ENCODE measurements at regions not wholly inside any gene's neighbourhood (a gene's known extent, or its start where the extent isn't known, plus 50 kb on each side); places are given as distances from the start of the nearest gene placed in this dataset.
"Not testable (repeated sequence)": the region's sequence is repeated elsewhere in the genome, so short reads cannot be mapped to it uniquely, and the experiment has no call there.

GRCh38 chr1:29549728-29550118, 313.4 kb downstream of the PTPRU start:
- H3K36me3 Mint-ChIP-seq (ENCODE audit: low read depth); H3K27me3 Mint-ChIP-seq (ENCODE audit: insufficient read depth); H3K4me3 Mint-ChIP-seq; H3K27ac Mint-ChIP-seq; H3K4me1 Mint-ChIP-seq (ENCODE audit: low read depth); intact Hi-C loops (cut with micrococcal nuclease); H3K9me3 Mint-ChIP-seq; DNase-seq (ENCODE audit: low spot score): not testable (repeated sequence)

- DNase-seq (ENCODE audit: low spot score): no peak
- no peak overlapping the region for H3K27ac Mint-ChIP-seq
- H3K4me1 Mint-ChIP-seq (ENCODE audit: low read depth): no peaks in the 10 kb centered on the region
- no peak overlapping the region for H3K4me3 Mint-ChIP-seq
- H3K27me3 Mint-ChIP-seq (ENCODE audit: insufficient read depth): no peaks in the 10 kb centered on the region
- H3K9me3 Mint-ChIP-seq: no peaks in the 10 kb centered on the region
- H3K36me3 Mint-ChIP-seq (ENCODE audit: low read depth): no peaks in the 10 kb centered on the region
- intact Hi-C loops (cut with micrococcal nuclease): no loop called here
These were observed 312.7 kb downstream of the PTPRU start for GRCh38 chr1:29549001-29549400.

- Mint-ChIP-seq H3K27me3 (ENCODE audit: insufficient read depth) (no peaks in the 10 kb centered on the region), H3K4me3 (no peak overlapping the region), H3K27ac (no peak overlapping the region), H3K4me1 (ENCODE audit: low read depth) (no peaks in the 10 kb centered on the region), H3K36me3 (ENCODE audit: low read depth) (no peaks in the 10 kb centered on the region), H3K9me3 (no peaks in the 10 kb centered on the region)
- DNase-seq (ENCODE audit: low spot score): no peak
- intact Hi-C loops (cut with micrococcal nuclease): no loop called here
These were observed 311.8 kb downstream of the PTPRU start for GRCh38 chr1:29548091-29548490.

- H3K36me3 Mint-ChIP-seq (ENCODE audit: low read depth): no peaks in the 10 kb centered on the region
- H3K4me3 Mint-ChIP-seq: no peak overlapping the region
- H3K9me3 Mint-ChIP-seq: no peaks in the 10 kb centered on the region
- DNase-seq (ENCODE audit: low spot score): no peak
- intact Hi-C loops (cut with micrococcal nuclease): no loop called here
- no peak overlapping the region for H3K27ac Mint-ChIP-seq
- H3K27me3 Mint-ChIP-seq (ENCODE audit: insufficient read depth): no peaks in the 10 kb centered on the region
- no peaks in the 10 kb centered on the region for H3K4me1 Mint-ChIP-seq (ENCODE audit: low read depth)
These were observed 311.0 kb downstream of the PTPRU start for GRCh38 chr1:29547300-29547699.

GRCh38 chr1:29546496-29546895, 310.2 kb downstream of the PTPRU start:
- Mint-ChIP-seq H3K27me3 (ENCODE audit: insufficient read depth) (no peaks in the 10 kb centered on the region), H3K4me1 (ENCODE audit: low read depth) (no peaks in the 10 kb centered on the region), H3K36me3 (ENCODE audit: low read depth) (no peaks in the 10 kb centered on the region), H3K27ac (no peak overlapping the region), H3K9me3 (no peaks in the 10 kb centered on the region), H3K4me3 (no peak overlapping the region)
- DNase-seq (ENCODE audit: low spot score): no peak
- intact Hi-C loops (cut with micrococcal nuclease): no loop called here

- no peaks in the 10 kb centered on the region for H3K4me1 Mint-ChIP-seq (ENCODE audit: low read depth)
- no peaks in the 10 kb centered on the region for H3K27me3 Mint-ChIP-seq (ENCODE audit: insufficient read depth)
- no peak for DNase-seq (ENCODE audit: low spot score)
- no peaks in the 10 kb centered on the region for H3K9me3 Mint-ChIP-seq
- intact Hi-C loops (cut with micrococcal nuclease): no loop called here
- H3K27ac Mint-ChIP-seq: no peak overlapping the region
- H3K4me3 Mint-ChIP-seq: no peak overlapping the region
- H3K36me3 Mint-ChIP-seq (ENCODE audit: low read depth): no peaks in the 10 kb centered on the region
These were observed 308.1 kb downstream of the PTPRU start for GRCh38 chr1:29544406-29544805.

- intact Hi-C loops (cut with micrococcal nuclease): no loop called here
- Mint-ChIP-seq H3K9me3 (no peaks in the 10 kb centered on the region), H3K36me3 (ENCODE audit: low read depth) (no peaks in the 10 kb centered on the region), H3K4me3 (no peak overlapping the region), H3K27me3 (ENCODE audit: insufficient read depth) (no peaks in the 10 kb centered on the region), H3K27ac (no peak overlapping the region), H3K4me1 (ENCODE audit: low read depth) (no peaks in the 10 kb centered on the region)
- no peak for DNase-seq (ENCODE audit: low spot score)
These were observed 307.3 kb downstream of the PTPRU start for GRCh38 chr1:29543586-29543985.

GRCh38 chr1:29542548-29542947, 306.2 kb downstream of the PTPRU start:
- DNase-seq (ENCODE audit: low spot score): no peak
- Mint-ChIP-seq H3K27me3 (ENCODE audit: insufficient read depth) (no peaks in the 10 kb centered on the region), H3K36me3 (ENCODE audit: low read depth) (no peaks in the 10 kb centered on the region), H3K9me3 (no peaks in the 10 kb centered on the region), H3K4me3 (no peak overlapping the region), H3K4me1 (ENCODE audit: low read depth) (no peaks in the 10 kb centered on the region), H3K27ac (no peak overlapping the region)
- intact Hi-C loops (cut with micrococcal nuclease): no loop called here

- DNase-seq (ENCODE audit: low spot score): no peak
- H3K36me3 Mint-ChIP-seq (ENCODE audit: low read depth): no peaks in the 10 kb centered on the region
- no peaks in the 10 kb centered on the region for H3K27me3 Mint-ChIP-seq (ENCODE audit: insufficient read depth)
- H3K9me3 Mint-ChIP-seq: no peaks in the 10 kb centered on the region
- H3K4me1 Mint-ChIP-seq (ENCODE audit: low read depth): no peaks in the 10 kb centered on the region
- H3K4me3 Mint-ChIP-seq: no peak overlapping the region
- no peak overlapping the region for H3K27ac Mint-ChIP-seq
- intact Hi-C loops (cut with micrococcal nuclease): no loop called here
These were observed 305.3 kb downstream of the PTPRU start for GRCh38 chr1:29541631-29542030.

GRCh38 chr1:29540801-29541357, 304.6 kb downstream of the PTPRU start:
- Mint-ChIP-seq H3K4me1 (ENCODE audit: low read depth) (no peaks in the 10 kb centered on the region), H3K27me3 (ENCODE audit: insufficient read depth) (no peaks in the 10 kb centered on the region), H3K36me3 (ENCODE audit: low read depth) (no peaks in the 10 kb centered on the region), H3K27ac (no peak overlapping the region), H3K9me3 (no peaks in the 10 kb centered on the region), H3K4me3 (no peak overlapping the region)
- DNase-seq (ENCODE audit: low spot score): no peak
- intact Hi-C loops (cut with micrococcal nuclease): no loop called here

- Mint-ChIP-seq H3K27me3 (ENCODE audit: insufficient read depth) (peaks cover 1% of the 10 kb centered on the region), H3K9me3 (no peaks in the 10 kb centered on the region), H3K4me1 (ENCODE audit: low read depth) (no peaks in the 10 kb centered on the region), H3K36me3 (ENCODE audit: low read depth) (no peaks in the 10 kb centered on the region), H3K27ac (no peak overlapping the region), H3K4me3 (no peak overlapping the region)
- no peak for DNase-seq (ENCODE audit: low spot score)
- intact Hi-C loops (cut with micrococcal nuclease): no loop called here
These were observed 303.6 kb downstream of the PTPRU start for GRCh38 chr1:29539971-29540370.

GRCh38 chr1:29538586-29538985, 302.3 kb downstream of the PTPRU start:
- intact Hi-C loops (cut with micrococcal nuclease): no loop called here
- Mint-ChIP-seq H3K36me3 (ENCODE audit: low read depth) (no peaks in the 10 kb centered on the region), H3K4me1 (ENCODE audit: low read depth) (no peaks in the 10 kb centered on the region), H3K9me3 (no peaks in the 10 kb centered on the region), H3K4me3 (no peak overlapping the region), H3K27me3 (ENCODE audit: insufficient read depth) (peaks cover 2% of the 10 kb centered on the region), H3K27ac (no peak overlapping the region)
- DNase-seq (ENCODE audit: low spot score): no peak

GRCh38 chr1:29532751-29533150, 296.4 kb downstream of the PTPRU start:
- Mint-ChIP-seq H3K9me3 (peaks cover 13% of the 10 kb centered on the region), H3K36me3 (ENCODE audit: low read depth) (no peaks in the 10 kb centered on the region), H3K4me1 (ENCODE audit: low read depth) (no peaks in the 10 kb centered on the region), H3K27ac (no peak overlapping the region), H3K4me3 (no peak overlapping the region), H3K27me3 (ENCODE audit: insufficient read depth) (peaks cover 2% of the 10 kb centered on the region)
- DNase-seq (ENCODE audit: low spot score): no peak
- intact Hi-C loops (cut with micrococcal nuclease): no loop called here

GRCh38 chr1:29532285-29532684, 296.0 kb downstream of the PTPRU start:
- Mint-ChIP-seq H3K27ac (no peak overlapping the region), H3K4me1 (ENCODE audit: low read depth) (no peaks in the 10 kb centered on the region), H3K27me3 (ENCODE audit: insufficient read depth) (peaks cover 2% of the 10 kb centered on the region), H3K36me3 (ENCODE audit: low read depth) (no peaks in the 10 kb centered on the region), H3K9me3 (peaks cover 13% of the 10 kb centered on the region), H3K4me3 (no peak overlapping the region)
- intact Hi-C loops (cut with micrococcal nuclease): no loop called here
- no peak for DNase-seq (ENCODE audit: low spot score)

All from activated T-helper 1 cell treated with anti-CD3 and anti-CD28 coated beads, Interleukin-12 subunit alpha, Interleukin-12 subunit beta, Interleukin-2, Interleukin-4 antibody, amounts not matched to agents 30 ng/mL and 10 ng/mL and 1 ng/mL, durations not matched to agents 14 hours and 24 hours and 36 hours (primary cell).